HG02943 (cell line): ENCODE measurements at regions not wholly inside any gene's neighbourhood (a gene's known extent, or its start where the extent isn't known, plus 50 kb on each side); places are given as distances from the start of the nearest gene placed in this dataset.
"Not testable (repeated sequence)": the region's sequence is repeated elsewhere in the genome, so short reads cannot be mapped to it uniquely, and the experiment has no call there.

ENCODE experiments used
- ATAC-seq: cut with Tn5 transposase; IDR thresholded peaks from one replicate; pipeline ENCODE4 v1.9.1; 2021; ENCODE audit warnings: mild to moderate bottlenecking, low read depth, moderate library complexity; ENCODE audit not compliant: unreplicated experiment

DNA sequence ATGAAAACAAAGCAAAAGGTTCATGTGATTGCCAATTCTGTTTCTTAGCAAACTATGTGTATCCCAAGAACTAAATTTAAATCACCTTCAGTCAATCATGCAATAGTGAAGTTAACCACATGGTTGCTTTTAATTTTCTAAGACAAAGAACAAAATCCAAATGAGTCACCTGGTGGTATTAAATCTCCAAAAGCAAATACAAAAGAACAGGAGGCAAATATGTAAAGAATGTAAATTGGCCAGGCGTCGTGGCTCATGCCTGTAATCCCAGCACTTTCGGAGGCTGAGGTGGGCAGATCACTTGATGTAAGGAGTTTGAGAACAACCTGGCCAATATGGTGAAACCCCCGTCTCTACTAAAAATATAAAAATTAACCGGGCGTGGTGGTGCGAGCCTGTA, 54.2 kb upstream of the PIK3R4 start:
- ATAC-seq = no peak

DNA sequence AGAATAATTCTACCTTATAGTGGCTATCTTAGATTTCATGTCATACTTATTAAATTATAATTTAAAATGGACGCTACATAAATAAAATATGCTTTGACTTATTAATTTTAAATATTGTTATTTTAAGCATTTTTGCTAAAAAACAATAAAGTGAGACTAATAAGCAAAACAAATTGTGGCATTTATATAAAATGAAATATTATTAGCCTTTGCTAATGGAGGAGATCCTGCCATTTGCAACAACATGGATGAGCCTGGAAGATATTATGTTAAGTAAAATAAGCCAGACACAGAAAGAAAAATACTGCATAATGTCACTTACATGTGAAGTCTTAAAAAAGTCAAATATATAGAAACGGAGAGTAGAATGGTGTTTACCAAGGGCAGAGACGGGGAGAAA, 54.8 kb upstream of the PIK3R4 start:
- no peak for ATAC-seq

DNA sequence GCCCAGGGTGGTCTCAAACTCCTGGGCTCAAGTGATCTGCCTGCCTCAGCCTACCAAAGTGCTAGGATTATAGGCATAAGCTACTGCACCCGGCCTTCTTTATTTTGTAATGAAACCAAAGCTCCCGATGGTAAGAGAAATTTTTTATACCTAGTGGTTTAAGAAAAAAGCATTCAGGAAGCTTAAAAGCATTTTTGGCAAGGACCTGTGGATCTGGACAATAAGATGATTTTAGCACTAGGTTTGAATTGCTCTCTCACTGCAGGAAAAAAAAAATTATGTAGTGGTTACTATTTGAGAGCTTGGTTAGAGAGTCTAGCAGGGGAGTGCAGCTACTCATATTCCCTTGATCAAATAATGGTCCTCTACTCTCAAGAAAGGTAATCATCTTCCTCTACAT, 64.9 kb upstream of the PIK3R4 start:
- ATAC-seq = no peak

DNA sequence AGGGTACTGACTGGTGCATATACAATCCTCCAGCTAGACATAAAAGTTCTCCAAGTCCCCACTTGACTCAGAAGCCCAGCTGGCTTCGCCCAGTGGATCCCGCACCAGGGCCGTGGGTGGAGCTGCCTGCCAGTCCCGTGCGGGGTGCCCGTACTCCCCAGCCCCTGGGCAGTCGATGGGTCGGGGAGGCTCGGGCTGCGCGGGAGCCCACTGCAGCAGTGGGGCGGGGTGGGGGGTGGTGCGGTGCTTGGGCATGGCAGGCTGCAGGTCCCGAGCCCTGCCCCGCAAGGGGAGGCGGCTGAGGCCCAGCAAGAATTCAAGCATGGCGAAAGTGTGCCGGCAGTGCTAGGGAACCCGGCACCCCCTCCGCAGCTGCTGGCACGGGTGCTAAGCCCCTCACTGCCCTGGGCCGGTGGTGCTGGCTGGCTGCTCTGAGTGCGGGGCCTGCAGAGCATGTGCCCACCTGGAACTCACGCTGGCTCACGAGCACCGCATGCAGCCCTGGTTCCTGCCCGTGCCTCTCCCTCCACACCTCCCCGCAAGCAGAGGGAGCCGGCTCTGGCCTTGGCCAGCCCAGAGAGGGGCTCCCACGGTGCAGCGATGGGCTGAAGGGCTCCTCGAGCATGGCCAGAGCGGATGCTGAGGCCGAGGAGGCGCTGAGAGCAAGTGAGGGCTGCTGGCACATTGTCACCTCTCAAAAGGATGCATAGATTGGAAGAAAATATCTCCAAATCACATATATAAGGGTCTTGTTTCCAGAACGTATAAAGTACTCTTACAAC, 68.3 kb upstream of the PIK3R4 start:
- ATAC-seq = no peak

DNA sequence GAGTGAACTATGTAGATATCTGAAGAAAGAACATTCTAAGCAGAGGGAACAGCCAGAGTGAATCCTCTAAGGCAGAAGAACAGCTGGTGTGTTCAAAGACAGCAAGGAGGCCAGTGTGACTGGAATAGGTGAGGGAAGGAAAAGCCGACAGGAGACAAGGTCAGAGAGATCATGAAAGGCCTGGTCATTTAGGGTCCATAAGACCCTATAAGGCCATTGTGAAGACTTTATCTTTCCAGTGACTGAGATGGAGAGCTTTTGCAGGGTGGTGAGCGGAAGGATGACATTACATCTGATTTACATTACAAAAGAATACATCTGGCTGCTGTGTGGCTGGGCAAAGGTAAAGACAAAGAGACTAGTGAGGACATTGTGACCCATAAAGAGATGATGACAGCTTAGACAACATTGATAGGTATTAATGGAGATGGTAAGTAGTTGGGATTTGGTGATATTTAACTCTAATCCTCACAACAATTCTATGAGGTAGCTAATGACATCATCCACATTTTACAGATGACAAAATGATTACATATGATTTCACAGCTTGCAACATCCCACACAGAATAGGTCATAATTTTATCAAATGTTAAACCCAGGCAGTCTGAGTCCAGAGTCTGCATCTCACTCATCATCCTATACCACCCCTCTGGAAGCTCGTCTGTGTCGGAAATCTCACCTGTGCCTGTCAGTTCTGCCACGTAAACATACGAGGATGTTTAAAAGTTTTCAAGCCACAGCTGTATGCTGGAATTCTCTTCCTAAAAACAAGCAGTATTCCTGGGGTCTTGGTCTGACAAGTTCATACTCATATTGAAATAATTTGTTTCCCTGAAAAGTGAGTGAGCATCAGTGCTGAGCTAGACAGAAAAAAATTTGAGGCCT, 70.2 kb upstream of the PIK3R4 start:
- ATAC-seq = no peak

DNA sequence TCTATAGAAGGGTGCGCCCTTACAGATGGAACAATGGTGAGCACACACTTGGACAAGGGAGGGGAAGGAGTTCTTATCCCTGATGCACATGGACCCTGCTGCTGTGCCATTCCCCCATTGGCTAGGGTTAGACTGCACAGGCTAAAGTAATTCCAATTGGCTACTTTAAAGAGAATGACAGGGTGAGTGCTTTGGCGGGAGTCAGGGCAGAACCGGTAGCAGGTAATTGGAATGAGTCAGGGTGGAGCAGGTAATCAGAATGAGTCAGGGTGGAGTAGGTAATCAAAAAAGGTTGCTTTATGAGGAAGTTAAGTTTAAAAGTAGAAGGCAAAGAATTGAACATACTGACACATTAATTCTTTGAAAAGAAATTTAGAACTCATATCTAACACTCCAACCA, 71.4 kb upstream of the PIK3R4 start:
- not testable (repeated sequence) for ATAC-seq

DNA sequence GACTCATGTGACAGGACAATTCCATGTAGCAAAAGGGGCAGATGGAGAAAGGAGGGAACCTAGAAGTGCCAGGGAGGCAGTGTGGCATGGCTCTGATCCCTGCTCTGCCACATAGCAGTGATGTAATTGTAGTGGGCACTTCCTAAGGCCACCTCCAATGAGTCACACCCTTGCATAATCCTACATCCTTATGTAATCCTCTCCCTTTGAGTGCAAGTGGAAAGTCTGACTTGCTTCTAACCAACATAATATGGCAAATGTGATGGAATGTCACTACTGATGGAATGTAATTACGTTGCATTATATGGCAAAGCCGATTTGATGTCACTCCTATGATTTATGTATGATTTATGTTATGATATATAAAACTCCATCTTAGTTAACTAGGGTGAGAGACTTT, 72.9 kb upstream of the ATP2C1 start:
- ATAC-seq = no peak

DNA sequence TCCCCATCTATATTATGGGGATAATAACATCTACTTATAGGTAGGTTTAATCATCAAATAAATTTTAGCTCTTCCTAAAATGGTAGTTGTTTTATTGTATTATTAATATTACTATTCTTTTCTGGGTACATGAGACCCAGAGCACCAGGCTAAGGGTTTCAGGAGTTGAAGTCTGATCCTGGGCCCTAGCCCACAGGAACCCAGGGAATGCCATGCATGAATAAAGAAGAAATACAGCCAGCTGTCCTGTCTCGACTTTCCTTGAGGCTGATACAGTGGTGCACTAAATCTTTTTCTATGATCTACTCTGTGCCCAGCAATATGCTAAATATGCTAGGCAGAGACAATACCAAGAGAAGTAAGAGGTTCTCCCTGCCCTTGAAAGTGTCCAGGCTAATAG, 72.1 kb upstream of the ATP2C1 start:
- no peak for ATAC-seq

DNA sequence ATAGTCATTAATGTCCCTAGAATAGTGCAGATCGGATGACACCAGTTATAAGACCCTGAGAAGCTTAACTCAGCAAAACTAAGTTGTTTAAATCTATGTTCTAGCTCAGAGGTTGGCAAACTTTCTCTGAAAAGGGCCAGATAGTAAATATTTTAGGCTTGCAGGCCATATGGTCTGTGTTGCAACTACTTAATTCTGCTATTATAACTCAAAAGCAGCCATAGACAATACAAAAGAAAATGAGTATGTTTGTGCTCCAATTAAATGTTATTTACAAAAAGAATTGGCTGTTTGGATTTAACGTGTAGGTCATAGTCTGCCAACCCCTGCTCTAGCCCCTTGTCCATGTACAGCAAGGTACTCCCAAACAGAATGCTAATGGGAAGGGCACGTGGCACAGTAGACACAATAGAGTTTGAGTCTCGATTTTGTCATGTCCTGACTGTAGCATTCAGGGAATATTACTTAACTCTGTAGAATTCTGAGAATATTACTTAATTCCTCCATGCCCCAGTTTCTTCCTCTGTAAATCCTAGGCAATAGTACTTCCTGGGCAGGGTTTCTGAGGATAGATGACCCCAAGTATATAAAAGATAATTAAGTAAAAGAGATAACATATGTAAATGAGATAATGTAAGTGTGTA, 70.5 kb upstream of the ATP2C1 start:
- no peak for ATAC-seq

DNA sequence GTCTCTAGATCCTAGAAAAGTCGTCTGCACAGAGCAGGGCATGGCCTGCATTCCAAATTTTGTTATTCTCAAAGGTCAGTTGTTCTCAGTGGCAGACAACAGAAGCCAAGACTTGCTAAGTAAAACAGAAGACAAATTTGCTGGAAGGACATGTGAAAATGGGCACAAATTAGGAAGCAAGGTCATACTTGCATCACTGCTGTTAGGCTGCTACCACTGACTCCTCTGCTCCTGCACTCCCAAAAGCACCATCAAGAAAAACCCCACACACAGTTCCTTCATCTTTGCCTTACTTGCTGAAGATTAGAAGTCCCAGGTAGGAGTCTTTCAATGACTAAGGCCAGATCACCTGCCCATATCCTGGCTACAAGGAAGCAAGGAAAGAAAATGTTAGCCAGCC, 69.9 kb upstream of the ATP2C1 start:
- ATAC-seq = no peak

DNA sequence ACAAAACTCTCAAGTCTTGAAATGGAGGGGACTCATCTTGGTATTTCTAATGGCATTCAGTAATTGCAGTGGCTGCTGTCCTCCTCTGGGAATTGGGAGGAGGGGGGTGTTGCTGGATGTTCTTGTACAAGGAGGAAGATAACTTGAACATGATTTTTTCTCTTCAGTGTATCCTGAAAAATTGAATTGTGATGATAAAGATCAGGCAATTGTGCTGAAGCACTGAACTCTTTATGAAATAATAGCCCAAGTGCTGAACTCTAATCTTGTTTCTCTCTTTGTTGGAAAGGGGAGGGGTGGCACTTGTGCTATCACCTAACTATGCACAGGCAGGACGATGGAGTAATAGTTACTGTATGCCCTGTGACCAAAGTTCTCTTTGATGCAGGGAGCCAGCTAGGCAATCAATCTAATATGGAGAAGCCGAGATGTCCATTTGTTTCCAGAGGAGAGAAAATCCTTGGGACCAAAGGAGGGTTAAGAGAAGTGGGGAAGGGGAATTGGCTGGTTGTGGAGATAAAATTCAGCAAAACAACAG, 68.1 kb upstream of the ATP2C1 start:
- no peak for ATAC-seq

DNA sequence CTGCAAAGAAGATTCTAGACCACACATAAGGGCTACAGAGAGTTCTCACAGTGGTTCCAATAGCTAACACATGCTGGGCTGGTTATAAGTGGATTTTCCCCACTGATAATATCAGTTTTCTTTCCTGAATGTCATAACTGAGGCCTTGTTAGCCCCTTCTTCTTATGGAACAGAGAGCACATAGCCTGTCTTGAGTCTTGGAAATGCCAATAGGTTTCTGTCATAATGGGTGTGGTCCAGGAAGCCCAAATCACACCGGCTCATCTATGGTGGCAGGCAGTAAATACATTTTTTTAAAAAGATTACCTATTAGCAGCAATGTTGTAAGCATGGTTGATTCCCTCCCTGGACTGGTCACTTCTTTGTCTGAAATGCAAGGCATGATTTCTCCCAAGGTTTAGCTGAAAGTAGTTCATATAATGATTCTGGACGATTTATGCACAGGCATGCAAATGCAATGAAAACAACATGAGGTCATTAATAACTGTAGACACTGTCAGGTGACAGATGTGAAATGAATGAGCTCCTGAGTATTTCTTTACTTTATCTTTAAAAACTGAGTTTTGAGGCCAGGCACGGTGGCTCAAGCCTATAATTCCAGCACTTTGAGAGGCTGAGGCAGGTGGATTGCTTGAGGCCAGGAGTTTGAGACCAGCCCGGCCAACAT, 67.2 kb upstream of the ATP2C1 start:
- ATAC-seq = no peak

DNA sequence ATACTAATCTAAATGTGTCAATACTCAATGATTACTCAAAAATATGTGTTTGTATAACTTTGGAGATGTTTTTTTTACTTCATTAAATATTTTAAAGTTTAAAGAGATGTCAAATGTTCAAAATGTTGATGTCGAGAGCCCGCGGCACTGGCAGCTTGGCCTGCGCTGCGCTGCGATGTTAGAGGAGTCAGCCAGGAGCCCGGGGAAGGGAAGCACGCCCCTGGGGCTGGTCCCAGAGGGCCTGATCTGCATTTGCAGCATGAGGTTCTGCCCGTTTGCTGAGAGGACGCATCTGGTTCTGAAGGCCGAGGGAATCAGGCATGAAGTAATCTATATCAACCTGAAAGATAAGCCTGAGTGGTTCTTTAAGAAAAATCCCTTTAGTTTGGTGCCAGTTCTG, 66.4 kb upstream of the ATP2C1 start:
- no peak for ATAC-seq

DNA sequence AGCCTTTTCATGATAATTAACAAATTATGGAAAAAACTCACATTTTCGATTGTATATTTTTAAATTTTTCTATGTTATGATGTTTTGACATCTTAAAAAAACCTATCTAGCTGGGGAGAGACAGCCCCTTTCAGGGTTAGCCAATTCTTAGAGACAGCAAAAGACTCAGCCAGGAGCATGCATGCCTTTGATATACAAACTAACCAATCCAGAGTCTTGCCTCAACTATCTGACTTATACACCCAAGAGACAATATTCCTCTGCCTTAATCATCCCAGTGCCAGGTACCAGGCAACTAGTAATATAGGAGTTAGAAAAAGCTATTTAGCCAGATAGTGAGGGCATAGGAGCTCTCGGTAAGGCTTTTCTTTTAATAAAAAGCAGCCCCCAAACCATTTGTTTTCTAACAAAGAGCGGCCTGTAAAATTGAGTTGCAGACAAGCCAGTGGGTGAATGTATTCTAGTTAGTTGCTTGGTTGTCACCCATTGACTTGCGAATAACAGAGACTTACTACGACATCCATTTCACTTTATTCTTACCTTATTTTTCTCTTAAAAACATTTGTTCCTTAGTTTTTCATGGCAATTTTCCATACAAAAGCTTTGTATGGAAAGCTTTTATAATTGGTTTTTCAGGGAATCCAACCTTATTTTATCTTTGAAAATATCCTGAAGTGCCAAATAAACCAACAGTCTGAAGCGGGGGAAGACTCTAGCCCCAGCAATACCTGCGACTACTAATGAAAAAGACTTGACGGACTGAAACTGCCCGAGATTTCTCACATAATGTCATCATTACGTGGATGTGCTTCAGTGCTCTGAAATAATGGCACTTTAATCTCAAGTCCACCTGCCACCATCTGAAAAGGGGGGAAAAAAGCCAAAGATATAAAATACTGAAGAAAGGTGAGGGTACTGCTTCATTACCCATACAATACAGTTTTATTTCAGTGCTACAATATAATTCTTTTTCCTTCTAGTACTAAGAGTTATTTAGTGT, 64.6 kb upstream of the ATP2C1 start:
- no peak for ATAC-seq

DNA sequence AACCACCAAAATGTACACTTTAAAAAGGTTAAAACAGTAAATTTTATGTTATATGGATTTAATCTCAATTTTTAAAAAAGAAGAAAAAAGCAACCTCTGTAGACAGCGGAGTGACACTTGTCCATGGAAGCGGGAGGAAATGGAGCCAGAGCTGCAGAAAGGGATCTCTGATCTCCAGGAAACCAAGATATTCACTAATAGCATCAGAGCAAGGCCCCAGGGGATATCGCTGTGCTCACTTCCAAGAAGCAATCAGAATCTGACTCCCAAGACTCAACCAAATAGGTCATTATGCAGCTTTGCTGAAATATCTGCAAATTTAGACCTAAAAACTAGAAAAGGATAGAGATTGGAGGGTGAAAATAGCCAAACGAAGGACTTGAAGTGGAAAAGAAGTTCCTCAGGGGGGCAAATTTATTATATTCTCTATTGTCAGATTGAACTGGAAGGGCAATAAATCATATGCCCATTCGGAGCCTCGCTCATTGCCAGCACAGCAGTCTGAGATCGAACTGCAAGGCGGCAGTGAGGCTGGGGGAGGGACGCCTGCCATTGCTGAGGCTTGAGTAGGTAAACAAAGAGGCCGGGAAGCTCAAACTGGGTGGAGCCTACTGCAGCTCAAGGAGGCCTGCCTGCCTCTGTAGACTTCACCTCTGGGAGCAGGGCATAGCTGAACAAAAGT, 62.0 kb upstream of the ATP2C1 start:
- no peak for ATAC-seq

DNA sequence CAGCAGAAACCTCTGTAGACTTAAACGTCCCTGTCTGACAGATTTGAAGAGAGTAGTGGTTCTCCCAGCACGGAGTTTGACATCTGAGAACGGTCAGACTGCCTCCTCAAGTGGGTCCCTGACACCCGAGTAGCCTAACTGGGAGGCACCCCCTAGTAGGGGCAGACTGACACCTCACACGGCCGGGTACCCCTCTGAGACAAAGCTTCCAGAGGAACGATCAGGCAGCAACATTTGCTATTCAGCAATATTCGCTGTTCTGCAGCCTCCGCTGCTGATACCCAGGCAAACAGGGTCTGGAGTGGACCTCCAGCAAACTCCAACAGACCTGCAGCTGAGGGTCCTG, 61.5 kb upstream of the ATP2C1 start:
- not testable (repeated sequence) for ATAC-seq

DNA sequence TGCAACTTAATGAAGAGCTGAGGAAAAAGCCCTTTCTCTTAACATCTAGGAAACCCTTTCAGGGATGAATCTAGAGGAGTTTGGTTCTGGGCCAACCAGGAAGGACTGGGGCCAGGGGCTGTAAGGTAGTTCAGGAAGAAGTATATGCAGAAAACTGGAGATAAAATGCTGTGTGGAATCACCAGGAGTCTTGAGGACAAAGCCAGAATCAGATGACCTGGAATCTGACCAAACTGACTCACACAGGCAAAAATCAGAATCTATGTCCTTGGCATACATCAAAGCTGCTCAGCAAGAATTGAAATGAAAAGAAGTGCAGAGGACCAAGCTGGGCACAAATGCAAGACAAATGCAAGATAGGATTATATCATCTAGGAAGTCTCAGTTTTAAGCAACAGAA, 59.4 kb upstream of the ATP2C1 start:
- ATAC-seq = no peak

DNA sequence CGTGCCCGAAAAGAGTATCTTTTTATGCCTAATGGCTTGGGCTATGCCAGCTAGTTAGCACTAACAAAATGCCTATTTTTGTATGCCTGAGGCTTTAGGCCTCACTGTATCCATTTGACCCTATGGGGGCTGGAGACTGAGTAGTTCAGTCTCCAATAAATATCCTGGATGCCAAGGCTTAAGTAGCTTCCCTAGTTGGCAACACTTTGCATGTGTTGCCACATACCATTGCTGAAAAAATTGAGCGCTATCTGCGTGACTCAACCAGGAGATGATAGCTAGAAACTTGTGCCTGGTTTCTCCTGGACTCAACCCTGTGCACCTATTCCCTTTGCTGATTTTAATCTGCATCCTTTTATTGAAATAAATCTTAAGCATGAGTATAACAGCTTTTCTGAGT, 58.4 kb upstream of the ATP2C1 start:
- no peak for ATAC-seq
